Ramos (cell line): ENCODE measurements at regions not wholly inside any gene's neighbourhood (a gene's known extent, or its start where the extent isn't known, plus 50 kb on each side); places are given as distances from the start of the nearest gene placed in this dataset.

Experiments used
- in situ Hi-C: fragments of 300-500 bp; cut with MboI; formaldehyde crosslinking; loops from one replicate; pipeline ENCODE4 v1.14.3; 2022; ENCODE audit warnings: low sequenced_read_pairs; ENCODE audit not compliant: unreplicated experiment

- in situ Hi-C loops = no loop called here
Measured at GRCh38 chr5:104736073-104736472, 1173.5 kb upstream of the NUDT12 start.

GRCh38 chr5:104734046-104734445 is 1171.5 kb upstream of the NUDT12 start:
- in situ Hi-C loops = no loop called here

- in situ Hi-C loops = no loop called here
Measured at GRCh38 chr5:104733063-104733669, 1170.6 kb upstream of the NUDT12 start.

GRCh38 chr5:104731331-104731730 is 1168.7 kb upstream of the NUDT12 start:
- in situ Hi-C loops = no loop called here

GRCh38 chr5:104708027-104708426 is 1145.4 kb upstream of the NUDT12 start:
- in situ Hi-C loops = no loop called here

- in situ Hi-C loops = no loop called here
Measured at GRCh38 chr5:104706600-104706999, 1144.0 kb upstream of the NUDT12 start.

- in situ Hi-C loops = no loop called here
Measured at GRCh38 chr5:104702212-104702611, 1139.6 kb upstream of the NUDT12 start.

GRCh38 chr5:104699438-104699837 is 1136.8 kb upstream of the NUDT12 start:
- in situ Hi-C loops = no loop called here

- in situ Hi-C loops = no loop called here
Measured at GRCh38 chr5:104661256-104661655, 1098.7 kb upstream of the NUDT12 start.

GRCh38 chr5:104659497-104659896 is 1096.9 kb upstream of the NUDT12 start:
- in situ Hi-C loops = no loop called here

GRCh38 chr5:104652271-104652861 is 1089.8 kb upstream of the NUDT12 start:
- in situ Hi-C loops = no loop called here

GRCh38 chr5:104650313-104651055 is 1087.9 kb upstream of the NUDT12 start:
- in situ Hi-C loops = no loop called here

GRCh38 chr5:104646416-104646815 is 1083.8 kb upstream of the NUDT12 start:
- in situ Hi-C loops = no loop called here

- in situ Hi-C loops = no loop called here
Measured at GRCh38 chr5:104643320-104643719, 1080.7 kb upstream of the NUDT12 start.

- in situ Hi-C loops = no loop called here
Measured at GRCh38 chr5:104635227-104635626, 1072.6 kb upstream of the NUDT12 start.

- in situ Hi-C loops = no loop called here
Measured at GRCh38 chr5:104628911-104629310, 1066.3 kb upstream of the NUDT12 start.

- in situ Hi-C loops = no loop called here
Measured at GRCh38 chr5:104626122-104626521, 1063.5 kb upstream of the NUDT12 start.

GRCh38 chr5:104612005-104612404 is 1049.4 kb upstream of the NUDT12 start:
- in situ Hi-C loops = no loop called here

GRCh38 chr5:104611135-104611767 is 1048.7 kb upstream of the NUDT12 start:
- in situ Hi-C loops = no loop called here

- in situ Hi-C loops = no loop called here
Measured at GRCh38 chr5:104606258-104606829, 1043.8 kb upstream of the NUDT12 start.

GRCh38 chr5:104599726-104600125 is 1037.1 kb upstream of the NUDT12 start:
- in situ Hi-C loops = no loop called here
